ENCODE measurements at regions not wholly inside any gene's neighbourhood (a gene's known extent, or its start where the extent isn't known, plus 50 kb on each side); places are given as distances from the start of the nearest gene placed in this dataset.

- H3K4me3 Mint-ChIP-seq (ENCODE audit: unreplicated experiment), result no peak overlapping the region
- Histone ChIP-seq H3K36me3 (ENCODE audit: insufficient read depth, low read length) (no peaks in the 10 kb centered on the region), H3K4me1 (ENCODE audit: insufficient read depth, low read length) (no peaks in the 10 kb centered on the region), H2AFZ (ENCODE audit: low read depth, low read length) (no peak overlapping the region), H3K27me3 (ENCODE audit: insufficient read depth, low read length) (no peaks in the 10 kb centered on the region), H3K27ac (ENCODE audit: low read depth, low read length) (no peak overlapping the region), H3K4me2 (ENCODE audit: low read length) (no peak overlapping the region), H3K79me2 (ENCODE audit: insufficient read depth, low read length) (no peaks in the 10 kb centered on the region), H4K20me1 (ENCODE audit: insufficient read depth, low read length) (no peaks in the 10 kb centered on the region), H3K9ac (ENCODE audit: low read length) (no peak overlapping the region), H3K4me3 (ENCODE audit: insufficient read depth, low read depth, low read length) (no peak overlapping the region), H3K9me3 (ENCODE audit: insufficient read depth, low read depth, low read length) (no peaks in the 10 kb centered on the region)
- DNase-seq (ENCODE audit: low read depth) (no peak), FAIRE-seq (no peak)
- H3K9me3 Mint-ChIP-seq (ENCODE audit: unreplicated experiment), result peaks cover 3% of the 10 kb centered on the region
- no peaks in the 10 kb centered on the region for H3K27me3 Mint-ChIP-seq (ENCODE audit: low read depth, unreplicated experiment)
- H3K4me1 Mint-ChIP-seq (ENCODE audit: low read depth, unreplicated experiment), result no peaks in the 10 kb centered on the region
- H3K27ac Mint-ChIP-seq (ENCODE audit: unreplicated experiment), result no peak overlapping the region
- H3K36me3 Mint-ChIP-seq (ENCODE audit: low read depth, unreplicated experiment), result no peaks in the 10 kb centered on the region
- TF ChIP-seq EZH2 (IDR thresholded peaks at IDR 0.05; ENCODE audit: insufficient read depth, low read length), result no peak
- no peak for TF ChIP-seq CTCF (IDR thresholded peaks at IDR 0.05; ENCODE audit: insufficient read depth, low read depth, low read length)
Observed at GRCh38 chr12:29980304-29980703, 196.6 kb upstream of the TMTC1 start.

GRCh38 chr12:29971446-29971845, 187.7 kb upstream of the TMTC1 start:
- H3K4me1 Mint-ChIP-seq (ENCODE audit: low read depth, unreplicated experiment), result peaks cover 4% of the 10 kb centered on the region
- DNase-seq (ENCODE audit: low read depth) (no peak), FAIRE-seq (no peak)
- no peaks in the 10 kb centered on the region for H3K27me3 Mint-ChIP-seq (ENCODE audit: low read depth, unreplicated experiment)
- no peak for TF ChIP-seq EZH2 (IDR thresholded peaks at IDR 0.05; ENCODE audit: insufficient read depth, low read length)
- no peak for TF ChIP-seq CTCF (IDR thresholded peaks at IDR 0.05; ENCODE audit: insufficient read depth, low read depth, low read length)
- H4K20me1 ChIP-seq (ENCODE audit: insufficient read depth, low read length), result no peaks in the 10 kb centered on the region
- H3K79me2 ChIP-seq (ENCODE audit: insufficient read depth, low read length), result no peaks in the 10 kb centered on the region
- no peak overlapping the region for H3K4me2 ChIP-seq (ENCODE audit: low read length)
- H3K9ac ChIP-seq (ENCODE audit: low read length), result no peak overlapping the region
- no peaks in the 10 kb centered on the region for H3K36me3 ChIP-seq (ENCODE audit: insufficient read depth, low read length)
- no peak overlapping the region for H3K4me3 ChIP-seq (ENCODE audit: insufficient read depth, low read depth, low read length)
- H3K9me3 ChIP-seq (ENCODE audit: insufficient read depth, low read depth, low read length), result no peaks in the 10 kb centered on the region
- peaks cover 3% of the 10 kb centered on the region for H3K9me3 Mint-ChIP-seq (ENCODE audit: unreplicated experiment)
- H3K27ac ChIP-seq (ENCODE audit: low read depth, low read length), result no peak overlapping the region
- no peak overlapping the region for H3K27ac Mint-ChIP-seq (ENCODE audit: unreplicated experiment)
- H2AFZ ChIP-seq (ENCODE audit: low read depth, low read length), result no peak overlapping the region
- no peaks in the 10 kb centered on the region for H3K36me3 Mint-ChIP-seq (ENCODE audit: low read depth, unreplicated experiment)
- H3K4me3 Mint-ChIP-seq (ENCODE audit: unreplicated experiment), result no peak overlapping the region
- H3K4me1 ChIP-seq (ENCODE audit: insufficient read depth, low read length), result no peaks in the 10 kb centered on the region
- no peaks in the 10 kb centered on the region for H3K27me3 ChIP-seq (ENCODE audit: insufficient read depth, low read length)

- TF ChIP-seq EZH2 (IDR thresholded peaks at IDR 0.05; ENCODE audit: insufficient read depth, low read length) (no peak), CTCF (IDR thresholded peaks at IDR 0.05; ENCODE audit: insufficient read depth, low read depth, low read length) (no peak)
- no peak overlapping the region for H3K27ac Mint-ChIP-seq (ENCODE audit: unreplicated experiment)
- no peak overlapping the region for H2AFZ ChIP-seq (ENCODE audit: low read depth, low read length)
Observed at GRCh38 chr12:29970501-29970900, 186.8 kb upstream of the TMTC1 start.

More at GRCh38 chr12:29970501-29970900, 186.8 kb upstream of the TMTC1 start:
- H3K79me2 ChIP-seq (ENCODE audit: insufficient read depth, low read length), result no peaks in the 10 kb centered on the region
- H3K36me3 ChIP-seq (ENCODE audit: insufficient read depth, low read length), result no peaks in the 10 kb centered on the region
- no peaks in the 10 kb centered on the region for H4K20me1 ChIP-seq (ENCODE audit: insufficient read depth, low read length)
- FAIRE-seq (no peak), DNase-seq (ENCODE audit: low read depth) (no peak)
- H3K4me2 ChIP-seq (ENCODE audit: low read length), result no peak overlapping the region
- H3K9me3 Mint-ChIP-seq (ENCODE audit: unreplicated experiment), result no peaks in the 10 kb centered on the region
- no peak overlapping the region for H3K4me3 Mint-ChIP-seq (ENCODE audit: unreplicated experiment)
- no peaks in the 10 kb centered on the region for H3K27me3 ChIP-seq (ENCODE audit: insufficient read depth, low read length)
- H3K27ac ChIP-seq (ENCODE audit: low read depth, low read length), result no peak overlapping the region
- peaks cover 4% of the 10 kb centered on the region for H3K4me1 Mint-ChIP-seq (ENCODE audit: low read depth, unreplicated experiment)
- H3K27me3 Mint-ChIP-seq (ENCODE audit: low read depth, unreplicated experiment), result no peaks in the 10 kb centered on the region
- no peak overlapping the region for H3K9ac ChIP-seq (ENCODE audit: low read length)
- no peaks in the 10 kb centered on the region for H3K4me1 ChIP-seq (ENCODE audit: insufficient read depth, low read length)
- no peaks in the 10 kb centered on the region for H3K9me3 ChIP-seq (ENCODE audit: insufficient read depth, low read depth, low read length)
- H3K36me3 Mint-ChIP-seq (ENCODE audit: low read depth, unreplicated experiment), result no peaks in the 10 kb centered on the region
- no peak overlapping the region for H3K4me3 ChIP-seq (ENCODE audit: insufficient read depth, low read depth, low read length)
